Epidermal melanocyte (primary cell): ENCODE measurements at regions not wholly inside any gene's neighbourhood (a gene's known extent, or its start where the extent isn't known, plus 50 kb on each side); places are given as distances from the start of the nearest gene placed in this dataset.

Experiments
- DNase-seq: peaks from one replicate; pipeline ENCODE4 v3.0.0; 2011; ENCODE audit warnings: low spot score; ENCODE audit not compliant: insufficient read length

- DNase-seq = no peak
Measured at GRCh38 chr12:45102818-45103217, 51.9 kb upstream of the DBX2 start.

- no peak for DNase-seq
Measured at GRCh38 chr12:45105996-45106395, 55.1 kb upstream of the DBX2 start.

- DNase-seq = no peak
Measured at GRCh38 chr12:45112306-45112705, 61.4 kb upstream of the DBX2 start.

GRCh38 chr12:45121224-45121623 lies 70.3 kb upstream of the DBX2 start:
- no peak for DNase-seq

GRCh38 chr12:45122768-45123380 lies 72.0 kb upstream of the DBX2 start:
- no peak for DNase-seq

GRCh38 chr12:45124485-45125155 lies 73.7 kb upstream of the DBX2 start:
- DNase-seq = no peak

GRCh38 chr12:45125997-45126396 lies 75.1 kb upstream of the DBX2 start:
- DNase-seq = no peak

- DNase-seq = no peak
Measured at GRCh38 chr12:45128637-45129036, 77.7 kb upstream of the DBX2 start.

GRCh38 chr12:45130881-45131281 lies 80.0 kb upstream of the DBX2 start:
- peak; percentile 27 for DNase-seq

GRCh38 chr12:45131506-45131905 lies 80.6 kb upstream of the DBX2 start:
- no peak for DNase-seq

GRCh38 chr12:45138609-45139008 lies 77.3 kb upstream of the ANO6 start:
- no peak for DNase-seq

GRCh38 chr12:45148006-45148405 lies 67.9 kb upstream of the ANO6 start:
- DNase-seq = no peak

GRCh38 chr12:45148619-45149018 lies 67.3 kb upstream of the ANO6 start:
- DNase-seq = no peak

GRCh38 chr12:45165284-45165683 lies 50.6 kb upstream of the ANO6 start:
- DNase-seq = no peak

- no peak for DNase-seq
Measured at GRCh38 chr12:45166056-45166455, 49.8 kb upstream of the ANO6 start.
